Endothelial cell of umbilical vein (primary cell): ENCODE measurements at regions not wholly inside any gene's neighbourhood (a gene's known extent, or its start where the extent isn't known, plus 50 kb on each side); places are given as distances from the start of the nearest gene placed in this dataset.

Experiments used
- BruUV-seq: library from RNA; stranded (reverse); fragments of 400-500 nt; replicated peaks from 2 replicates; lab custom pipeline; 2021; lab: Mats Ljungman, UMichigan
- CTCF ChIA-PET: fragments of 300-600, 350-600 bp; sonication (Branson Sonifier 250); formaldehyde crosslinking; loops from one replicate; lab custom pipeline; 2021; ENCODE audit warnings: antibody characterized with exemption, inconsistent platforms; lab: Charles Lee
- POLR2A ChIA-PET: fragments of 300-600, 350-600 bp; sonication (Branson Sonifier 250); formaldehyde crosslinking; loops from one replicate; lab custom pipeline; 2021; ENCODE audit warnings: antibody characterized with exemption, inconsistent platforms; lab: Charles Lee
- DNase-seq: peaks from one replicate; pipeline ENCODE4 v3.0.0-alpha.2; 2011; ENCODE audit warnings: low read depth, low spot score
- FAIRE-seq: peaks from 2 replicates; lab custom pipeline; 2011; peaks lifted over from hg19 to GRCh38; lab: Jason Lieb, UNC
- H2AFZ ChIP-seq: 2 replicates; pipeline ENCODE4 v1.6.0; 2012; ENCODE audit warnings: low read depth, low read length, control low read depth, inconsistent platforms
- H3K27ac ChIP-seq: 2 replicates; pipeline ENCODE4 v1.5.1; 2011; ENCODE audit warnings: low read depth, mild to moderate bottlenecking, control low read depth, low read length, moderate library complexity; ENCODE audit not compliant: insufficient read depth
- H3K27me3 ChIP-seq, 2 experiments: 2 replicates each; pipeline versions ENCODE4 v1.6.0 to v1.6.1; 2011; ENCODE audit warnings: low read length in 2 of 2, mixed read lengths in 1 of 2; ENCODE audit not compliant: control insufficient read depth in 2 of 2, insufficient read depth in 2 of 2
- H3K36me3 ChIP-seq, 2 experiments: 2 replicates in 1 of 2; 3 replicates in 1 of 2; pipeline ENCODE4 v1.5.1; 2011; ENCODE audit warnings: low read length in 2 of 2, mild to moderate bottlenecking in 1 of 2, moderate library complexity in 1 of 2; ENCODE audit not compliant: control insufficient read depth in 2 of 2, insufficient read depth in 2 of 2; ENCODE audit errors: extremely low read depth in 1 of 2
- H3K4me1 ChIP-seq: 3 replicates; pipeline ENCODE4 v1.5.1; 2011; ENCODE audit warnings: mild to moderate bottlenecking, low read length; ENCODE audit not compliant: control insufficient read depth, insufficient read depth; ENCODE audit errors: extremely low read depth
- H3K4me2 ChIP-seq: 2 replicates; pipeline ENCODE4 v1.6.1; 2011; ENCODE audit warnings: low read length, control low read depth, mixed read lengths; ENCODE audit not compliant: insufficient read depth
- H3K4me3 ChIP-seq, 3 experiments: fragments of 200-600 bp in 1 of 3; sonication (generic), shearing (Covaris generic) in 1 of 3; replicated peaks in 1 of 3; 2 replicates each; pipeline ENCODE4 v1.5.1; 2011 to 2016; ENCODE audit warnings: control low read depth in 3 of 3, low read length in 3 of 3, mild to moderate bottlenecking in 2 of 3, inconsistent platforms in 1 of 3, low read depth in 1 of 3, moderate library complexity in 1 of 3; ENCODE audit not compliant: insufficient read depth in 1 of 3
- H3K79me2 ChIP-seq: 2 replicates; pipeline ENCODE4 v1.6.0; 2012; ENCODE audit warnings: low read length, inconsistent platforms; ENCODE audit not compliant: control insufficient read depth, insufficient read depth
- H3K9ac ChIP-seq: replicated peaks from 2 replicates; pipeline ENCODE3; 2011; ENCODE audit warnings: low read length, control low read depth; ENCODE audit not compliant: insufficient read depth; ENCODE audit errors: extremely low read depth
- H3K9me1 ChIP-seq: replicated peaks from 3 replicates; pipeline ENCODE4 v1.6.0; 2011; ENCODE audit warnings: mild to moderate bottlenecking, low read length; ENCODE audit not compliant: control insufficient read depth, insufficient read depth; ENCODE audit errors: extremely low read depth
- H3K9me3 ChIP-seq: replicated peaks from 2 replicates; pipeline ENCODE4 v1.5.1; 2012; ENCODE audit warnings: low read length, inconsistent platforms; ENCODE audit not compliant: control insufficient read depth, insufficient read depth
- H4K20me1 ChIP-seq: replicated peaks from 2 replicates; pipeline ENCODE3; 2011; ENCODE audit warnings: mild to moderate bottlenecking, low read length; ENCODE audit not compliant: control insufficient read depth, insufficient read depth; ENCODE audit errors: extremely low read depth
- CTCF ChIP-seq, 2 donors: IDR thresholded peaks; 1 replicate in 1 of 2; 2 replicates in 1 of 2; pipeline ENCODE4 v1.5.1; 2011; ENCODE audit warnings: low read length in 2 of 2, mild to moderate bottlenecking in 2 of 2, moderate library complexity in 2 of 2, control low read depth in 1 of 2, inconsistent platforms in 1 of 2, low read depth in 1 of 2; ENCODE audit not compliant: insufficient read depth in 1 of 2; ENCODE audit errors: extremely low read depth in 1 of 2
- EZH2 ChIP-seq: IDR thresholded peaks from 2 replicates; pipeline ENCODE4 v1.6.1; 2012; ENCODE audit warnings: borderline replicate concordance, low read depth, mild to moderate bottlenecking, moderate library complexity, low read length, inconsistent platforms; ENCODE audit not compliant: severe bottlenecking
- FOS ChIP-seq: IDR thresholded peaks from 2 replicates; pipeline ENCODE4 v1.6.1; 2011; ENCODE audit warnings: mild to moderate bottlenecking, low read length, moderate library complexity, borderline replicate concordance; ENCODE audit not compliant: insufficient read depth
- GATA2 ChIP-seq: IDR thresholded peaks from 2 replicates; pipeline ENCODE4 v1.7.0; 2011; ENCODE audit warnings: low read depth, mild to moderate bottlenecking, moderate library complexity, mixed read lengths, low read length; ENCODE audit not compliant: insufficient read length, insufficient read depth
- JUN ChIP-seq: IDR thresholded peaks from 2 replicates; pipeline ENCODE4 v1.6.1; 2011; ENCODE audit warnings: borderline replicate concordance, low read depth; ENCODE audit not compliant: insufficient read length, insufficient read depth
- MAX ChIP-seq: IDR thresholded peaks from 2 replicates; pipeline ENCODE4 v1.6.1; 2011; ENCODE audit not compliant: insufficient read depth, insufficient read length
- MYC ChIP-seq: IDR thresholded peaks from one replicate; pipeline ENCODE4 v1.6.1; 2011; ENCODE audit warnings: mild to moderate bottlenecking, low read depth, low read length
- POLR2A ChIP-seq: IDR thresholded peaks from 2 replicates; pipeline ENCODE4 v1.6.1; 2012; ENCODE audit warnings: low read depth, mild to moderate bottlenecking, control low read depth, low read length
- POLR2AphosphoS5 ChIP-seq: IDR thresholded peaks from 2 replicates; pipeline ENCODE4 v1.6.1; 2012; ENCODE audit warnings: low read depth, mild to moderate bottlenecking, control low read depth, low read length, moderate library complexity; ENCODE audit not compliant: insufficient read depth
- dilution Hi-C: fragments of 300-500 bp; cut with MboI; formaldehyde crosslinking; loops from one replicate; pipeline ENCODE4 v1.15.0; 2019; ENCODE audit warnings: low sequenced_read_pairs; ENCODE audit not compliant: extremely low pct_ligation_motif_present
- intact Hi-C: fragments of 100-400 bp; cut with micrococcal nuclease; formaldehyde crosslinking; loops from one replicate; pipeline ENCODE4 v1.10.0; 2022

- no peaks in the 10 kb centered on the region for H3K79me2 ChIP-seq
- dilution Hi-C loops: no loop called here
- CTCF ChIA-PET: no interaction called here
- intact Hi-C loops: no loop called here
- POLR2A ChIA-PET: no interaction called here
- H4K20me1 ChIP-seq: no peaks in the 10 kb centered on the region
- FAIRE-seq (no peak), DNase-seq (no peak)
- BruUV-seq: no TSS peak
- H3K9ac ChIP-seq: no peak overlapping the region
- H3K27me3 ChIP-seq: peaks cover 7% of the 10 kb centered on the region in 2 experiments
- no peaks in the 10 kb centered on the region for H3K36me3 ChIP-seq
- peaks cover 16% of the 10 kb centered on the region for H3K4me1 ChIP-seq
- H3K27ac ChIP-seq: no peak overlapping the region
- no peak overlapping the region for H2AFZ ChIP-seq
- no peaks in the 10 kb centered on the region for H3K9me1 ChIP-seq
- no peak for TF ChIP-seq FOS
- TF ChIP-seq POLR2A: no peak
- TF ChIP-seq MAX: no peak
- TF ChIP-seq CTCF (IDR thresholded peaks at IDR 0.05; ENCODE audit: extremely low read depth in 1 of 2, insufficient read depth in 1 of 2, low read depth in 1 of 2, low read length in 2 of 2): no peak
- TF ChIP-seq GATA2: no peak
- no peak for TF ChIP-seq MYC
- TF ChIP-seq JUN: no peak
- no peak for TF ChIP-seq EZH2
- TF ChIP-seq POLR2AphosphoS5: no peak
- no peak overlapping the region for H3K4me3 ChIP-seq
- no peak overlapping the region for H3K4me2 ChIP-seq
- no peaks in the 10 kb centered on the region for H3K9me3 ChIP-seq
Observed at GRCh38 chr6:11386726-11387125, 150.8 kb upstream of the TMEM170B start.
